ENCODE measurements at regions not wholly inside any gene's neighbourhood (a gene's known extent, or its start where the extent isn't known, plus 50 kb on each side); places are given as distances from the start of the nearest gene placed in this dataset.

DNA sequence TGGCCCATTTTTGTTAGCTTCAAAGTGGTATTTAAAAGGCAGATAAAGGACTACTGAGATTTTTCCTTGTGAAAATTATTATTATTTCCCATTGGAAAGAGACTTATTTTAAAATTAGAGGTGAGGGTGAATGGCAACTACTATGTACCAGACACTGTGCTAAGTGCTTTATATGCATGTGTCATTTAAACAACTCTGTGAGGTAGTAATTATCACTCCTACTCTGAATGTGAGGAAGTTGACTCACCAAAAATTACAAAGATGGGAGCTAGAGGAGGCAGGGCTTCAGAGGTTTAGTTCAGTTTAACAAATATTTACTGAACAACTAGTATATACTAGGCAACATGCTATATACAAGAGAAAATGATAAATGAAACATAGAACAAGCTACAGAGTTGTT is 78.2 kb downstream of the MSL3 start:
- no peak overlapping the region for H3K4me3 ChIP-seq (ENCODE audit: control insufficient read depth, low read depth, low read length)
- no peak for TF ChIP-seq CTCF (conservative IDR thresholded peaks at IDR 0.05; ENCODE audit: control insufficient read depth, insufficient read depth, low read depth, low read length)
- no peak for DNase-seq (ENCODE audit: low read depth)

DNA sequence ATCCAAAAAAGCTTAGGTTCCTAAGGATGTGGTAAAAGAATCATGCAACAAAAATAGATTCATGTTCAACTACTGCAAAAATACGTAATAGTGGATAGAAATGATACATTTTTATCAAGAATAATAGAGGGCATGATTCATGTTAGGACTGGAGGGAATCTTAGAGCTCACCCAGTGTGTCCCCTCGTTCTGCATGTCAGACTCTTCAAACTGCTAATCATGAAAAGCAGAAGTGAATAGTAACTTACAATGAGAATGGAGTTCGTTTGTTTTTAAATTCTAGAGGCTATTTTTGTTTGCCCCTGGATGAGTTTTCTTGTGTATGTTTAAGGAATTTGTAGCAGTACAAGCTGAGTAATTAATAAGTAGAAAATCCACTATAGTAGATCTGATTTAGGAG is 79.4 kb downstream of the MSL3 start:
- H3K4me3 ChIP-seq (ENCODE audit: control insufficient read depth, low read depth, low read length): no peak overlapping the region
- TF ChIP-seq CTCF (conservative IDR thresholded peaks at IDR 0.05; ENCODE audit: control insufficient read depth, insufficient read depth, low read depth, low read length): no peak
- no peak for DNase-seq (ENCODE audit: low read depth)

- peak; percentile 15 for DNase-seq (ENCODE audit: low read depth)
- H3K4me3 ChIP-seq (ENCODE audit: control insufficient read depth, low read depth, low read length): no peak overlapping the region
- no peak for TF ChIP-seq CTCF (conservative IDR thresholded peaks at IDR 0.05; ENCODE audit: control insufficient read depth, insufficient read depth, low read depth, low read length)
Measured at GRCh38 chrX:11864171-11864570, 106.1 kb downstream of the MSL3 start.

DNA sequence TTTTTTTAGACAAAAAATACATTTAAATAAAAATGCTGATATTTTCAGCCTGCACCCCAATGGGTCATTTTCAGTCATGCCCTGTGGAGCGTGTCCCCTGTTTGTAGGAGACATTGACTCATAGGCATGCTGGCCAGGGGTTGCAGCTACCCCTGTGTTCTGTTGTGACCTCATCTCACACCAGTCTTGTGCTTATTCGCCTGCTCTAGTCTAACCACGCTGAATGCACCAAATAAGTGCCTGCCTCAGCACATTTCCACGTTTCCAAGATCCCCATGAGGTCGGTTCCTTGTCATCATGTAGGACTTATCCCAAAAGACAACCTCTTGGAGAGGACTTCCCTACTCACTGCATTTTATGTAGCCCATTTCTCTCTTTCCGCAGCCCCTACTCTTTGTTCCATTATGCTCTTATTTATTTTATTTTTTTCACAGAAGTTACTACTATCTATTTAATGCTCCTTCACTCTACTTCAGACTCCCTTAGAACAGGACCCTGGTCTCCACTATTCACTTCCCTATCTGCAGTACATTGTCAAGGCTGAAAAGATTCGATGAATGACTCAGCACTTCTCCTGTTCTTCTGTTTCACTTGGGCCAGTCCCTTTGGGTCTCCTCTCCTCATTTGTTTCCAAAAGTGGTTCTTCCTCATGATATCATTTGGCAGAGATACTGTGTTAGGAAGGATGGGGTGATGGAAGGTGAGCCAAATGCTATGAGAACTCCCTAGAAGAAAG is 109.7 kb downstream of the MSL3 start:
- no peak for TF ChIP-seq CTCF (conservative IDR thresholded peaks at IDR 0.05; ENCODE audit: control insufficient read depth, insufficient read depth, low read depth, low read length)
- H3K4me3 ChIP-seq (ENCODE audit: control insufficient read depth, low read depth, low read length): no peak overlapping the region
- peak; percentile 23 for DNase-seq (ENCODE audit: low read depth)

GRCh38 chrX:11870789-11871188 is 112.8 kb downstream of the MSL3 start:
- no peak for TF ChIP-seq CTCF (conservative IDR thresholded peaks at IDR 0.05; ENCODE audit: control insufficient read depth, insufficient read depth, low read depth, low read length)
- no peak overlapping the region for H3K4me3 ChIP-seq (ENCODE audit: control insufficient read depth, low read depth, low read length)
- DNase-seq (ENCODE audit: low read depth): no peak

DNA sequence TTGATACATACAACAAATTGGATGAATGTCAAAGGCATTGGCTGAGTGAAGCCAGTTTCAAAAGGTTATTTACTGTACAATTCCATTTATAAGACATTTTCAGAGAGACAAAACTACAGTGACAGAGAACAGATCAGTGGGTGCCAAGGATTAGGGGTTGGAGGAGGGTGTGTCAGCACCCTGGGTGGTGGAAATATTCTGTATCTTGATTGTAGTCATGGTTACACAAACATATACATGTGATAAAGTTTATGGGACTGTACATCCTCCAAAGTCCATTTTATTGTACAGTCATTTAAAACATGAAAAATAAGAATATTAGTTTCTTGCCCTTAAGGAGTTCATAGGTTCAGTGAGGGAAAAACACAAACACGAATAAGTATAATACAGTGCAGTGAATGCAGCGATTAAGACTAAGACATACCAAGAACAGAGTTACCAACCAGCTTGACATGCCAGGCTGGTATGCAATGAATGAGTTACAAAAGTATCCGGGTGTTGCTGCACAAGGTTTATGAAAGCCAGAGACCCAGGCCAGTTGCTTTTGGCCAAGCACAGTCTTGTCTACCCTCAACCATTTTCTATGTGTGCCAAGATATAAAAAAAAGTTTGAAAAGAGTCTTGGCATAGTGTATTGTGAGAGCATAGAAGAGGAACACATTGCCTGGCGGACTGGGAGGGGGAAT is 123.6 kb downstream of the MSL3 start:
- no peak for TF ChIP-seq CTCF (conservative IDR thresholded peaks at IDR 0.05; ENCODE audit: control insufficient read depth, insufficient read depth, low read depth, low read length)
- no peak for DNase-seq (ENCODE audit: low read depth)
- no peak overlapping the region for H3K4me3 ChIP-seq (ENCODE audit: control insufficient read depth, low read depth, low read length)
